GM23338 (cell line): ENCODE measurements at regions not wholly inside any gene's neighbourhood (a gene's known extent, or its start where the extent isn't known, plus 50 kb on each side); places are given as distances from the start of the nearest gene placed in this dataset.

Experiments
- ATAC-seq: fragments of 200-7000 bp; cut with Tn5 transposase; 3 replicates; pipeline ENCODE4 v1.9.1; 2020
- DNase-seq: peaks from one replicate; pipeline ENCODE4 v3.0.0-alpha.2; 2015; ENCODE audit warnings: low spot score
- H2AFZ ChIP-seq: fragments of 200-600 bp; sonication (generic); 2 replicates; pipeline ENCODE4 v1.8.0; 2016; ENCODE audit warnings: antibody characterized with exemption, mild to moderate bottlenecking, moderate library complexity
- H3F3A ChIP-seq: fragments of 200-600 bp; sonication (generic); replicated peaks from 2 replicates; pipeline ENCODE4 v1.8.0; 2017; ENCODE audit warnings: antibody characterized with exemption, mixed run types, low read depth
- H3K27ac ChIP-seq: fragments of 200-600 bp; sonication (generic); 2 replicates; pipeline ENCODE4 v1.6.1; 2016; ENCODE audit warnings: low read depth
- H3K27me3 ChIP-seq: fragments of 200-600 bp; sonication (generic); 2 replicates; pipeline ENCODE4 v1.8.0; 2016; ENCODE audit warnings: mild to moderate bottlenecking, mixed run types, moderate library complexity; ENCODE audit not compliant: insufficient read depth
- H3K36me3 ChIP-seq: fragments of 200-600 bp; sonication (generic); 2 replicates; pipeline ENCODE4 v1.8.0; 2016; ENCODE audit warnings: mild to moderate bottlenecking; ENCODE audit not compliant: insufficient read depth
- H3K4me1 ChIP-seq: fragments of 200-600 bp; sonication (generic); 2 replicates; pipeline ENCODE4 v1.8.0; 2016; ENCODE audit warnings: mild to moderate bottlenecking, moderate library complexity; ENCODE audit not compliant: insufficient read depth
- H3K4me2 ChIP-seq: fragments of 200-600 bp; sonication (generic); 2 replicates; pipeline ENCODE4 v1.7.1; 2017; ENCODE audit warnings: mixed run types
- H3K4me3 ChIP-seq: fragments of 200-600 bp; sonication (generic); 2 replicates; pipeline ENCODE4 v1.6.1; 2016; ENCODE audit warnings: mixed run types
- H3K79me2 ChIP-seq: fragments of 200-600 bp; sonication (generic); replicated peaks from 2 replicates; pipeline ENCODE4 v1.8.0; 2017; ENCODE audit warnings: mild to moderate bottlenecking; ENCODE audit not compliant: insufficient read depth
- H3K9me2 ChIP-seq: fragments of 200-600 bp; sonication (generic); 2 replicates; pipeline ENCODE4 v1.8.0; 2017; ENCODE audit not compliant: insufficient read depth
- H4K20me1 ChIP-seq: fragments of 200-600 bp; sonication (generic); replicated peaks from 2 replicates; pipeline ENCODE4 v1.8.0; 2017; ENCODE audit warnings: mild to moderate bottlenecking; ENCODE audit not compliant: insufficient read depth
- H3K27ac Mint-ChIP-seq: 2 replicates; pipeline ENCODE4 v1.8.0; 2020; ENCODE audit warnings: inconsistent platforms, mild to moderate bottlenecking, moderate library complexity, mixed read lengths
- H3K27me3 Mint-ChIP-seq: 3 replicates; pipeline ENCODE4 v1.8.0; 2022; ENCODE audit warnings: low read depth, mild to moderate bottlenecking, moderate library complexity, mixed read lengths, inconsistent platforms; ENCODE audit not compliant: insufficient read depth, poor library complexity
- H3K36me3 Mint-ChIP-seq: 3 replicates; pipeline ENCODE4 v1.8.0; 2021; ENCODE audit warnings: low read depth, mild to moderate bottlenecking, inconsistent platforms, moderate library complexity, mixed read lengths
- H3K4me1 Mint-ChIP-seq: 3 replicates; pipeline ENCODE4 v1.8.0; 2020; ENCODE audit warnings: mild to moderate bottlenecking, inconsistent platforms, mixed read lengths
- H3K4me3 Mint-ChIP-seq: 3 replicates; pipeline ENCODE4 v1.8.0; 2021; ENCODE audit warnings: moderate library complexity, mild to moderate bottlenecking, inconsistent platforms, mixed read lengths
- H3K9me3 Mint-ChIP-seq: 3 replicates; pipeline ENCODE4 v1.8.0; 2020; ENCODE audit warnings: moderate library complexity, mild to moderate bottlenecking, inconsistent platforms, mixed read lengths
- EZH2 ChIP-seq: fragments of 200-600 bp; sonication (generic); IDR thresholded peaks from one replicate; pipeline ENCODE4 v1.8.0; 2017; ENCODE audit warnings: antibody characterized with exemption, mild to moderate bottlenecking, low read depth; ENCODE audit not compliant: unreplicated experiment
- JUNB ChIP-seq: IDR thresholded peaks from one replicate; pipeline ENCODE4 v1.6.1; 2016; ENCODE audit warnings: antibody characterized with exemption; ENCODE audit not compliant: unreplicated experiment
- NANOG ChIP-seq: IDR thresholded peaks from 2 replicates; pipeline ENCODE4 v1.6.1; 2016; ENCODE audit warnings: antibody characterized with exemption, borderline replicate concordance
- POLR2AphosphoS5 ChIP-seq: IDR thresholded peaks from 2 replicates; pipeline ENCODE4 v1.6.1; 2016; ENCODE audit warnings: antibody characterized with exemption, low read depth
- REST ChIP-seq: IDR thresholded peaks from one replicate; pipeline ENCODE4 v1.6.1; 2018; ENCODE audit warnings: antibody characterized with exemption; ENCODE audit not compliant: unreplicated experiment
- STAT1 ChIP-seq: IDR thresholded peaks from one replicate; pipeline ENCODE4 v1.6.1; 2016; ENCODE audit warnings: antibody characterized with exemption; ENCODE audit not compliant: unreplicated experiment
- ZNF114 ChIP-seq: fragments of 250-450 bp; sonication (Bioruptor Pico); IDR thresholded peaks from 2 replicates; pipeline ENCODE4 v1.5.0; 2020; ENCODE audit warnings: mild to moderate bottlenecking, moderate library complexity
- ZNF462 ChIP-seq: fragments of 250-450 bp; sonication (Bioruptor Pico); IDR thresholded peaks from 2 replicates; pipeline ENCODE4 v1.5.0; 2020; ENCODE audit warnings: mild to moderate bottlenecking, moderate library complexity

GRCh38 chr2:143953451-143954030 lies 566.4 kb downstream of the ZEB2 start (continued):
- no peak for TF ChIP-seq REST
- TF ChIP-seq STAT1: no peak
- TF ChIP-seq JUNB: no peak
- TF ChIP-seq POLR2AphosphoS5: no peak
- TF ChIP-seq EZH2: no peak

GRCh38 chr2:143952536-143952935 lies 567.4 kb downstream of the ZEB2 start:
- Histone ChIP-seq H3K9me2 (no peaks in the 10 kb centered on the region), H3F3A (no peaks in the 10 kb centered on the region), H3K4me3 (no peak overlapping the region), H3K36me3 (no peaks in the 10 kb centered on the region), H2AFZ (no peak overlapping the region), H3K27me3 (no peaks in the 10 kb centered on the region), H3K27ac (no peak overlapping the region), H3K4me1 (peaks cover 11% of the 10 kb centered on the region), H3K4me2 (no peak overlapping the region), H3K79me2 (no peaks in the 10 kb centered on the region), H4K20me1 (no peaks in the 10 kb centered on the region)
- no peak for ATAC-seq
- Mint-ChIP-seq H3K4me1 (peaks cover 17% of the 10 kb centered on the region; the same call in 2 of the 3 replicates), H3K9me3 (no peaks in the 10 kb centered on the region), H3K36me3 (no peaks in the 10 kb centered on the region), H3K4me3 (no peak overlapping the region), H3K27ac (no peak overlapping the region), H3K27me3 (no peaks in the 10 kb centered on the region)
- TF ChIP-seq ZNF114 (CRISPR knock-in tag) (no peak), STAT1 (no peak), ZNF462 (no peak), NANOG (no peak)
- no peak for DNase-seq
